GM13976 (cell line): ENCODE measurements at regions not wholly inside any gene's neighbourhood (a gene's known extent, or its start where the extent isn't known, plus 50 kb on each side); places are given as distances from the start of the nearest gene placed in this dataset.

Experiments
- DNase-seq: peaks from one replicate; pipeline ENCODE4 v3.0.0; 2012; ENCODE audit warnings: low spot score
- in situ Hi-C: fragments of 300-500 bp; cut with MboI; formaldehyde crosslinking; loops from one replicate; pipeline ENCODE4 v1.12.0; 2022; ENCODE audit warnings: low sequenced_read_pairs, mixed read lengths, inconsistent platforms; ENCODE audit not compliant: unreplicated experiment
- TF ChIP-seq, protein P1 (sequence below): IDR thresholded peaks from 2 replicates; pipeline ENCODE4 v1.5.1; 2012; ENCODE audit warnings: borderline replicate concordance, mild to moderate bottlenecking; ENCODE audit not compliant: insufficient read depth; ENCODE audit errors: extremely low read depth, missing control alignments, control extremely low read depth

DNA sequence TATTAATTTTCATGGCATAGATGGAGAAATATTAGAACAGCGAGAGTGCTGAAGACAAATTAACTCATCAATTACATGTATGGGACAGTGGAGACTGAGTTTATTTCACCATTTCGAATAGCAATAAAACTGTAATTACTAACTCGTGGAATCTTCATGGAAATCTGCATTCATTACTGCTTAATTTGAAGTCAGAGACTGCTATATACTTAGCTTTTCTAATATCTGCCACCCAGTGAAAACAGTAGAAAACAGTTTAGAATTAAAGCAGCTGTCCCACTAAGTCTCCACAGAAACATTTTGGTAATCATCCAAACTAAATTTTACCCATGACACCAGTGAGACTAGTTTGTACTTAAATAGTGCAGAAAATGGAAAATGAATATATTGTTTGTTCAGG lies 56.8 kb downstream of the IZUMO3 start:
- TF ChIP-seq, protein P1, sequence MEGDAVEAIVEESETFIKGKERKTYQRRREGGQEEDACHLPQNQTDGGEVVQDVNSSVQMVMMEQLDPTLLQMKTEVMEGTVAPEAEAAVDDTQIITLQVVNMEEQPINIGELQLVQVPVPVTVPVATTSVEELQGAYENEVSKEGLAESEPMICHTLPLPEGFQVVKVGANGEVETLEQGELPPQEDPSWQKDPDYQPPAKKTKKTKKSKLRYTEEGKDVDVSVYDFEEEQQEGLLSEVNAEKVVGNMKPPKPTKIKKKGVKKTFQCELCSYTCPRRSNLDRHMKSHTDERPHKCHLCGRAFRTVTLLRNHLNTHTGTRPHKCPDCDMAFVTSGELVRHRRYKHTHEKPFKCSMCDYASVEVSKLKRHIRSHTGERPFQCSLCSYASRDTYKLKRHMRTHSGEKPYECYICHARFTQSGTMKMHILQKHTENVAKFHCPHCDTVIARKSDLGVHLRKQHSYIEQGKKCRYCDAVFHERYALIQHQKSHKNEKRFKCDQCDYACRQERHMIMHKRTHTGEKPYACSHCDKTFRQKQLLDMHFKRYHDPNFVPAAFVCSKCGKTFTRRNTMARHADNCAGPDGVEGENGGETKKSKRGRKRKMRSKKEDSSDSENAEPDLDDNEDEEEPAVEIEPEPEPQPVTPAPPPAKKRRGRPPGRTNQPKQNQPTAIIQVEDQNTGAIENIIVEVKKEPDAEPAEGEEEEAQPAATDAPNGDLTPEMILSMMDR, result no peak
- no peak for DNase-seq
- in situ Hi-C loops, result no loop called here

DNA sequence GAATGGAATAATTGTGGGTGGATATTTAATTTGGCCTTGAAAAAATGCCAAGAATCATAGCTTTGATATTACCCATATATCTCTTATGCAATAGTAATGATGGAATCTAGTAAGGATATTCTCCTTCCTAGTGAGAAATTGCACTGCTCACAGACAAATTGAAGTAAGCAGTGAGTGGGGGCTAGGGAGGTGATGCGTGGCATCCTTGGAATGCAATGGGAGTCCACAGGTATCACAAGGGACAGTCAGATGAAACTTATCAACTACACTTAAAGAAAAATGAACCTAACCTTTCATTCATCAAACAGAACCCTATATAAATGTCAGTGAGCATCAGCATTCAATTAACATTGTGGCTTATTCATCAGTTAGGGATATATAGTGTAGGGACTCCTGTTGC lies 57.8 kb downstream of the IZUMO3 start:
- no peak for DNase-seq
- in situ Hi-C loops, result no loop called here
- TF ChIP-seq, protein P1, result no peak

DNA sequence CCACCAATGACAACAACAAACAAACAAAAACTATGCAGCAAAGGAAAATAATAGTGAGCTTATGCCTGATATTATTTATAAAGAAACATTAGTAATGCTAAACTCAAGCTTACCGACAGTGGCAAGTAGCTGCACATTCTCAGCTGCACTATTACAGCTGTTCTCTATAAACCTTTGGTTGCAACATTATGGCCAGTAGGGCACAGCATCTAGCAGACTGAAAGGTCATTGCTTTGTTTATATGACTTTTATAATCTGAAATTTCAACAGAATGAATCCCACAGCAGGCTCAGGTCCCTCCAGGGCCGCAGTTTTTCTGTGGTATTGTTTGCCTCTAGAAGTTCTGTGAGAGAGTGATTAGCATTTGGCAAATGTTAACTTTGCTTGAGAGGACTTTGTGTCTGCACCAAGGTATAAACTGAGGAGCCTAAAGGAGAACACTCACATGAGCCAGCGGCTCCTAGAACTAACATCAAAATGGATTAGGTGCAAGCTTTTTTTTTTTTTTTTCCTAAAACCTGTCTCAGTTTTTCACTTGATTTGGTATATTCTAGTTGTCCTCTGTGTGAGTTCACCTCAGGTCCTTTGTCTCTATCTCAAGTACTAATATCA lies 58.3 kb downstream of the IZUMO3 start:
- no peak for DNase-seq
- in situ Hi-C loops, result no loop called here
- TF ChIP-seq, protein P1, result no peak

DNA sequence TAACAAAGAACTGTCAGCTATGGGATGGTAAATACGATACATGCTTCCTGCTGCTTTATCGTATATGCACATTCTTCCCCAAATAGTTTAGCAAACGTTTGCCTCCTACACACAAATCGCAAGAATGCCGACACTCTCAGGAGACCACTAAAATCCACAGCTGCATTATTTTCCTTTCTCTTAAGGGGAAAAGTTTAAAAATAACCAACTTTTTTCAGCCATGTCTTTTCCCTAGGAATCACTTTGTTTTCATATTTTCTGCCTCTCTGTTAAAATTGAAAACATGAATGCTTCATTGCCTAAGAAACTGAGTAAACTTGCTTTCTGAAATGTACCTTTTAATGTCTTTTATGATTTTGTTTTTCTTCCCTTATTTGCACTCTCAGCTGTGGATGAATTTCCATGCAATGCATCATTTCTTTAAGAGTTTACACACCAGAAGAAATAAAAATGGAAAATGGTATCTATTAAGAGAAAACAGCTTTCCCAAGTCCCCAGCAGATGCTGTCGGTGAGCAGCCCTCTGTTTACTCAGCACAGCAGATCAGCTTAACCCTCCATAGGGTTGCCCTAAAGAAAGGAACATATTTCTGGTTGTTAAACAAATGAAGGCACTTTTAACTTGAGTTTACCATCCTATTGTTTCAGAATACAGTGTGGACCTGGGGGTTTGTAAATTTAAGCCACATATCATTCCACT lies 66.2 kb downstream of the IZUMO3 start:
- TF ChIP-seq, protein P1, result no peak
- in situ Hi-C loops, result no loop called here

DNA sequence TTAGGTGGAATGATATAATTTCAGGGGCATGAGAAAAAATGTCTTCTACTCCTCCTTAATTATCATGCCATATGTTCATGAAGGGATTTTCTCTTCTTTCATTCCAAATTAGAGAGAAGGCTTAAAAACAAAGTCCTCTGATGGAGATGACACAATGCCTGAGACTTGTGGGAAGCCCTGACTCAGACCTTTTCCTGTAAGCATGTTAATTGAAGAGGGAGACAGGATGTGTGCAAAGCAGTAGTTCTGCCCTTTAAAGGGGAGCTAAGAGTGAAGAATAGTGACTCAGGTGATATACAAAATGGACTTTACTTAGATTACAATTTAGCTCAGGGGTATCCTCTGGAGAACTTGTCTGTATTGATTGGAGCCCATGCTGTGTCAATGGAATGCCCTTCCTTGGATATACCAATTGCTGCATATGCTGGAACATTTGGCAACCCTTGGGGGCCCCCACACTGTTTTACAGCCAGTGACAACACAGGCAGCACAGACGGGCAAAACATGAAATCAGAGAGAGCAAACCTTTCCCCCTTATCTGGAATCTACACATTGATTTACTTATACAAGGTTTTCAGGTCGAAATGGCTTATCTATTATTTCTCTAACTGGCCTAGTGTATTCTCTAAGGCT lies 81.3 kb downstream of the IZUMO3 start:
- TF ChIP-seq, protein P1, result no peak
- in situ Hi-C loops, result no loop called here
- DNase-seq, result no peak

More for the DNA sequence above, 66.2 kb downstream of the IZUMO3 start:
- no peak for DNase-seq

DNA sequence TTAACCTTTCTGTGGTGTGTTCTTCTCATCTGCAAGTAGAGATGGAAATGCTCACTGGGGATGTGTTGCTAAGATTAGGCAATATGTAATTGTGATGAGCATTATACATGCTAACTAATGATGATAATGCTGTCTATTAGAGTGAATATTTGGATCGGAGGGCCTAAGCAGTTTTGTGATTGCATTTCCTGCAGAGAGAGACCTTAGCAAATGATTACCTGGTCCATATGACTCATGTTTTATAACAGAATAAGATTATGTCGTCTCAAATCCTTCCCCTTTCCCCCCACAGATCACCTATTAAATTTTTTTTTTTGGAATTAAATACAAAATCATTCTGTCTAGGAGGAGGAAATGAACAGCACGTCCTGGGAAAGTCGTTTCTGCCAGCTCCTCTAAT lies 82.7 kb downstream of the IZUMO3 start:
- in situ Hi-C loops, result no loop called here
- TF ChIP-seq, protein P1, result no peak
- no peak for DNase-seq
